ENCODE measurements at regions not wholly inside any gene's neighbourhood (a gene's known extent, or its start where the extent isn't known, plus 50 kb on each side); places are given as distances from the start of the nearest gene placed in this dataset.

GRCh38 chr4:32798471-32799159, 2078.4 kb downstream of the PCDH7 start:
- H3K79me2 ChIP-seq (ENCODE audit: insufficient read depth, low read length): no peaks in the 10 kb centered on the region
- no peak overlapping the region for H3K4me2 ChIP-seq (replicated peaks; ENCODE audit: extremely low read depth, low read length, poor library complexity, severe bottlenecking)
- WGBS (ENCODE audit: insufficient coverage): 82% methylated on average over 2 of the region's 9 CpGs
- Mint-ChIP-seq H3K4me1 (no peaks in the 10 kb centered on the region), H3K27me3 (ENCODE audit: low read depth in 3 of 3) (no peaks in the 10 kb centered on the region), H3K36me3 (no peaks in the 10 kb centered on the region), H3K4me3 (no peak overlapping the region), H3K9me3 (peaks cover 0 to 6% (median 0%) of the 10 kb centered on the region in 7 donors), H3K27ac (peak overlapping the region in 1 of 7 donors; percentile 38)
- no peaks in the 10 kb centered on the region for H3K4me1 ChIP-seq (ENCODE audit: control insufficient read depth in 1 of 2, insufficient read depth in 2 of 2, low read length in 2 of 2)
- H3K9ac ChIP-seq (ENCODE audit: insufficient read depth, low read length, poor library complexity, severe bottlenecking): no peak overlapping the region
- no peak overlapping the region for H2AFZ ChIP-seq (ENCODE audit: insufficient read depth, low read depth, low read length, poor library complexity, severe bottlenecking)
- no peaks in the 10 kb centered on the region for H3K27me3 ChIP-seq (ENCODE audit: control insufficient read depth in 2 of 2, insufficient read depth in 2 of 2, low read length in 2 of 2)
- H4K20me1 ChIP-seq (ENCODE audit: insufficient read depth, low read length): no peaks in the 10 kb centered on the region
- H3K9me3 ChIP-seq (replicated peaks in 1 of 2; ENCODE audit: control insufficient read depth in 1 of 2, insufficient read depth in 1 of 2, low read length in 2 of 2): no peaks in the 10 kb centered on the region
- H3K27ac ChIP-seq (ENCODE audit: low read depth in 1 of 2, low read length in 2 of 2): no peak overlapping the region
- no peak overlapping the region for H3K4me3 ChIP-seq (replicated peaks in 1 of 3; ENCODE audit: low read depth in 2 of 3, low read length in 3 of 3)
- DNase-seq: no peak
- H3K36me3 ChIP-seq (replicated peaks in 1 of 2; ENCODE audit: control insufficient read depth in 1 of 2, insufficient read depth in 2 of 2, low read length in 2 of 2): no peaks in the 10 kb centered on the region
- TF ChIP-seq, protein P1, sequence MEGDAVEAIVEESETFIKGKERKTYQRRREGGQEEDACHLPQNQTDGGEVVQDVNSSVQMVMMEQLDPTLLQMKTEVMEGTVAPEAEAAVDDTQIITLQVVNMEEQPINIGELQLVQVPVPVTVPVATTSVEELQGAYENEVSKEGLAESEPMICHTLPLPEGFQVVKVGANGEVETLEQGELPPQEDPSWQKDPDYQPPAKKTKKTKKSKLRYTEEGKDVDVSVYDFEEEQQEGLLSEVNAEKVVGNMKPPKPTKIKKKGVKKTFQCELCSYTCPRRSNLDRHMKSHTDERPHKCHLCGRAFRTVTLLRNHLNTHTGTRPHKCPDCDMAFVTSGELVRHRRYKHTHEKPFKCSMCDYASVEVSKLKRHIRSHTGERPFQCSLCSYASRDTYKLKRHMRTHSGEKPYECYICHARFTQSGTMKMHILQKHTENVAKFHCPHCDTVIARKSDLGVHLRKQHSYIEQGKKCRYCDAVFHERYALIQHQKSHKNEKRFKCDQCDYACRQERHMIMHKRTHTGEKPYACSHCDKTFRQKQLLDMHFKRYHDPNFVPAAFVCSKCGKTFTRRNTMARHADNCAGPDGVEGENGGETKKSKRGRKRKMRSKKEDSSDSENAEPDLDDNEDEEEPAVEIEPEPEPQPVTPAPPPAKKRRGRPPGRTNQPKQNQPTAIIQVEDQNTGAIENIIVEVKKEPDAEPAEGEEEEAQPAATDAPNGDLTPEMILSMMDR (IDR thresholded peaks at IDR 0.05): no peak
- intact Hi-C loops (cut with micrococcal nuclease): no loop called here

GRCh38 chr4:32824336-32824735, 2104.2 kb downstream of the PCDH7 start:
- Histone ChIP-seq H3K4me3 (replicated peaks in 1 of 3; ENCODE audit: low read depth in 2 of 3, low read length in 3 of 3) (no peak overlapping the region), H3K27me3 (ENCODE audit: control insufficient read depth in 2 of 2, insufficient read depth in 2 of 2, low read length in 2 of 2) (no peaks in the 10 kb centered on the region), H2AFZ (ENCODE audit: insufficient read depth, low read depth, low read length, poor library complexity, severe bottlenecking) (no peak overlapping the region), H3K4me2 (replicated peaks; ENCODE audit: extremely low read depth, low read length, poor library complexity, severe bottlenecking) (no peak overlapping the region), H3K4me1 (ENCODE audit: control insufficient read depth in 1 of 2, insufficient read depth in 2 of 2, low read length in 2 of 2) (no peaks in the 10 kb centered on the region), H3K36me3 (replicated peaks in 1 of 2; ENCODE audit: control insufficient read depth in 1 of 2, insufficient read depth in 2 of 2, low read length in 2 of 2) (no peaks in the 10 kb centered on the region), H4K20me1 (ENCODE audit: insufficient read depth, low read length) (no peaks in the 10 kb centered on the region), H3K27ac (ENCODE audit: low read depth in 1 of 2, low read length in 2 of 2) (no peak overlapping the region), H3K9me3 (replicated peaks in 1 of 2; ENCODE audit: control insufficient read depth in 1 of 2, insufficient read depth in 1 of 2, low read length in 2 of 2) (peaks cover 8% of the 10 kb centered on the region in 2 donors), H3K79me2 (ENCODE audit: insufficient read depth, low read length) (no peaks in the 10 kb centered on the region), H3K9ac (ENCODE audit: insufficient read depth, low read length, poor library complexity, severe bottlenecking) (no peak overlapping the region)
- Mint-ChIP-seq H3K36me3 (no peaks in the 10 kb centered on the region), H3K27ac (no peak overlapping the region), H3K27me3 (ENCODE audit: low read depth in 3 of 3) (peaks cover 0 to 2% (median 0%) of the 10 kb centered on the region in 3 donors), H3K9me3 (peaks cover 1 to 10% (median 5%) of the 10 kb centered on the region in 7 donors), H3K4me1 (no peaks in the 10 kb centered on the region), H3K4me3 (no peak overlapping the region)
- no peak for DNase-seq
- TF ChIP-seq, protein P1 (IDR thresholded peaks at IDR 0.05): no peak
- intact Hi-C loops (cut with micrococcal nuclease): no loop called here
- no CpG with 5 or more reads among the region's 2 CpGs for WGBS (ENCODE audit: insufficient coverage)
